HCT116 (cell line): ENCODE measurements at regions not wholly inside any gene's neighbourhood (a gene's known extent, or its start where the extent isn't known, plus 50 kb on each side); places are given as distances from the start of the nearest gene placed in this dataset.

Experiments used
- ATAC-seq: fragments of 200-7000 bp; cut with Tn5 transposase; 2 replicates; pipeline ENCODE4 v1.9.1; 2020; ENCODE audit warnings: mild to moderate bottlenecking, moderate library complexity
- BruUV-seq: library from RNA; stranded (reverse); fragments of 400-500 nt; replicated peaks from 2 replicates; lab custom pipeline; 2021; lab: Mats Ljungman, UMichigan
- CTCF ChIA-PET: fragments of 300-600 bp; sonication (Branson Sonifier 250); formaldehyde crosslinking; loops from one replicate; lab custom pipeline; 2021; ENCODE audit warnings: antibody characterized with exemption; lab: Charles Lee
- POLR2A ChIA-PET: fragments of 300-600, 350-600 bp; sonication (Branson Sonifier 250); formaldehyde crosslinking; loops from one replicate; lab custom pipeline; 2021; ENCODE audit warnings: antibody characterized with exemption; lab: Charles Lee
- RAD21 ChIA-PET, 2 experiments: fragments of 300-600 bp; sonication (Branson Sonifier 250); formaldehyde crosslinking; loops; one replicate each; lab custom pipeline; 2023; ENCODE audit warnings: low total read pairs in 2 of 2; ENCODE audit not compliant: uncharacterized antibody in 2 of 2, unreplicated experiment in 2 of 2, low non-redundant PET in 1 of 2; lab: Charles Lee
- DNase-seq: peaks from one replicate; pipeline ENCODE4 v3.0.0-alpha.2; 2010; ENCODE audit warnings: low read depth, low spot score
- H2AFZ ChIP-seq: fragments of 200-600 bp; shearing (Covaris generic), sonication (generic); 2 replicates; pipeline ENCODE4 v1.6.1; 2017; ENCODE audit warnings: low read depth, mixed run types, mixed read lengths, antibody characterized with exemption, low read length; ENCODE audit not compliant: poor library complexity, severe bottlenecking
- H3K27ac ChIP-seq: 2 replicates; pipeline ENCODE4 v1.5.1; 2012; ENCODE audit warnings: low read depth, low read length
- H3K27me3 ChIP-seq: fragments of 200-600 bp; sonication (generic); 2 replicates; pipeline ENCODE4 v1.6.1; 2016; ENCODE audit warnings: mixed run types, low read length, mixed read lengths; ENCODE audit not compliant: insufficient read depth
- H3K36me3 ChIP-seq, 2 experiments: fragments of 200-500 bp in 1 of 2; fragments of 200-600 bp in 1 of 2; sonication (Bioruptor generic) in 1 of 2; sonication (generic) in 1 of 2; 2 replicates each; pipeline versions ENCODE4 v1.5.1 to v1.6.1; 2014 to 2016; ENCODE audit warnings: low read length in 2 of 2, inconsistent platforms in 1 of 2, mixed read lengths in 1 of 2, mixed run types in 1 of 2; ENCODE audit not compliant: insufficient read depth in 2 of 2, control insufficient read depth in 1 of 2
- H3K4me1 ChIP-seq, 2 experiments: fragments of 200-600 bp in 1 of 2; sonication (generic) in 1 of 2; 2 replicates each; pipeline versions ENCODE4 v1.5.1 to v1.6.1; 2012 to 2017; ENCODE audit warnings: low read length in 2 of 2, inconsistent platforms in 1 of 2, mild to moderate bottlenecking in 1 of 2, mixed read lengths in 1 of 2, mixed run types in 1 of 2, moderate library complexity in 1 of 2; ENCODE audit not compliant: insufficient read depth in 2 of 2, control insufficient read depth in 1 of 2
- H3K4me2 ChIP-seq: fragments of 200-600 bp; sonication (generic); 2 replicates; pipeline ENCODE4 v1.6.1; 2017; ENCODE audit warnings: mixed run types, low read length, mixed read lengths
- H3K4me3 ChIP-seq, 2 experiments: fragments of 200-600 bp in 1 of 2; sonication (generic) in 1 of 2; replicated peaks in 1 of 2; 2 replicates each; pipeline ENCODE4 v1.5.1; 2011 to 2016; ENCODE audit warnings: low read length in 2 of 2, control low read depth in 1 of 2, low read depth in 1 of 2, mild to moderate bottlenecking in 1 of 2, mixed read lengths in 1 of 2, mixed run types in 1 of 2
- H3K79me2 ChIP-seq: fragments of 200-600 bp; sonication (generic); 2 replicates; pipeline ENCODE4 v1.6.1; 2017; ENCODE audit warnings: mild to moderate bottlenecking, mixed run types, low read length, moderate library complexity, mixed read lengths; ENCODE audit not compliant: insufficient read depth
- H3K9ac ChIP-seq: fragments of 200-600 bp; sonication (generic); 2 replicates; pipeline ENCODE4 v1.6.1; 2016; ENCODE audit warnings: low read length, mixed read lengths
- H3K9me2 ChIP-seq: fragments of 200-600 bp; sonication (generic), shearing (Covaris generic); 2 replicates; pipeline ENCODE4 v1.6.1; 2017; ENCODE audit warnings: mixed run types, mild to moderate bottlenecking, moderate library complexity; ENCODE audit not compliant: insufficient read depth
- H3K9me3 ChIP-seq, 2 experiments: fragments of 200-500 bp in 1 of 2; fragments of 200-600 bp in 1 of 2; sonication (Bioruptor generic) in 1 of 2; sonication (generic) in 1 of 2; 2 replicates each; pipeline ENCODE4 v1.6.1; 2014 to 2017; ENCODE audit warnings: low read length in 2 of 2, mixed read lengths in 2 of 2, inconsistent platforms in 1 of 2, low read depth in 1 of 2, mild to moderate bottlenecking in 1 of 2, mixed run types in 1 of 2, moderate library complexity in 1 of 2; ENCODE audit not compliant: control insufficient read depth in 1 of 2, insufficient read depth in 1 of 2
- H4K20me1 ChIP-seq: fragments of 200-600 bp; sonication (generic), shearing (Covaris generic); 2 replicates; pipeline ENCODE4 v1.6.1; 2017; ENCODE audit warnings: mixed run types, mild to moderate bottlenecking, moderate library complexity; ENCODE audit not compliant: insufficient read depth
- CBX3 ChIP-seq: IDR thresholded peaks from 2 replicates; pipeline ENCODE4 v1.6.1; 2012; ENCODE audit warnings: low read depth
- RAD21 ChIP-seq: IDR thresholded peaks from 2 replicates; pipeline ENCODE4 v1.6.1; 2012; ENCODE audit warnings: low read depth, mild to moderate bottlenecking
- SRF ChIP-seq: IDR thresholded peaks from 2 replicates; pipeline ENCODE4 v1.6.1; 2012; ENCODE audit warnings: low read depth
- ZNF274 ChIP-seq: fragments of 200-500 bp; sonication (Bioruptor generic); IDR thresholded peaks from 2 replicates; pipeline ENCODE4 v1.6.1; 2014; ENCODE audit warnings: mild to moderate bottlenecking, low read depth, low read length, inconsistent platforms
- intact Hi-C: fragments of 100-400 bp; cut with micrococcal nuclease; formaldehyde crosslinking; loops from 2 replicates; pipeline ENCODE4 v1.10.0; 2022
- TF ChIP-seq, protein P1 (sequence below): IDR thresholded peaks from 2 replicates; pipeline ENCODE4 v1.6.1; 2012
- TF ChIP-seq, protein P2 (sequence below): IDR thresholded peaks from 2 replicates; pipeline ENCODE4 v1.6.1; 2012; ENCODE audit warnings: low read depth

DNA sequence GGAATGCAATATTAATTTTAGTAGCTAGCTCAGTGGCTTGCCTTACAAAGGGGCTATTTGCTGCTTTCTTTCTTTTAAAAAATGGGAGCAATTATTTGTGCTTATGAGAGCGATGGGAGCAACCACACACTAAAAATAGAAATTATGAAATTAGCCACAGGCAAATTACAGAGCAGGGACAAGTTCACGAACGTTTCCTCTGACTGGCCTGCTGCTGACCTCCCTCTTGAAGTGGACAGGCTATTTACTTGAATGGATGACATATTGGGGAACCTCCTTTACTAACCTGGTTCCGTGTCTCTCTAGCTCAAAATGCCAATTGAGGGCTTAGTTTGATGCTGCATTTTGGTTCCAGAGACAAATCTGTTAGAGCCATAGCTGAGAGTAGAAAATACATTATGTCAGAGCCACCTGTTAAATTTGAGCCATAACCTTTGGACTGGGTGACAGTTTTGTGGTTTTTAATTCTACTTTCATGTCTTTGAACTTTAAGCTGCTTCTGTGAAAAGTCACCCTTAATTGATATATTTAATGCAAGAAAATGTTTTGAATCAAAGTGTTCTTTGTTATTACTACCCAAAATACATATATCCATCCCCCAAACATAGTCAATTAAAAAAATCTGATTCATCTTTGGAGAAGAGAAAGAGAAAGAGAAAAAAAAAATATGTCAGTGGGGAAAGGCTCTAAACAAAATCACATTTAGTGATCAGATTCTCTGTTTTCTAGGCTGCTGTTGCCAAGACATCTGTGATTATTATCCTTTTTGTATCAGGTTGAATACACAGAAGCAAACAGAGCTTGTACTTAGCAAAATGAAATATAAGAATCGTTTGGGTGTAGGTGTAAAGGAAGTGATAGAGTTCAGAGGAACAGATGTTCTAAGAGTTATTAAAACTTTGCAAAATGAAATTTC, 351.9 kb downstream of the ADGRL2 start:
- Histone ChIP-seq H3K27me3 (no peaks in the 10 kb centered on the region), H3K4me2 (no peak overlapping the region), H3K9me2 (no peaks in the 10 kb centered on the region), H3K9ac (no peak overlapping the region), H4K20me1 (no peaks in the 10 kb centered on the region), H3K4me1 (no peaks in the 10 kb centered on the region), H3K9me3 (no peaks in the 10 kb centered on the region; a peak in 1 of 4 replicates), H3K79me2 (no peaks in the 10 kb centered on the region), H2AFZ (no peak overlapping the region), H3K36me3 (no peaks in the 10 kb centered on the region), H3K4me3 (no peak overlapping the region), H3K27ac (no peak overlapping the region)
- no peak for TF ChIP-seq ZNF274
- TF ChIP-seq, protein P1, sequence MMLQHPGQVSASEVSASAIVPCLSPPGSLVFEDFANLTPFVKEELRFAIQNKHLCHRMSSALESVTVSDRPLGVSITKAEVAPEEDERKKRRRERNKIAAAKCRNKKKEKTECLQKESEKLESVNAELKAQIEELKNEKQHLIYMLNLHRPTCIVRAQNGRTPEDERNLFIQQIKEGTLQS: no peak
- no peak for TF ChIP-seq SRF
- TF ChIP-seq, protein P2, sequence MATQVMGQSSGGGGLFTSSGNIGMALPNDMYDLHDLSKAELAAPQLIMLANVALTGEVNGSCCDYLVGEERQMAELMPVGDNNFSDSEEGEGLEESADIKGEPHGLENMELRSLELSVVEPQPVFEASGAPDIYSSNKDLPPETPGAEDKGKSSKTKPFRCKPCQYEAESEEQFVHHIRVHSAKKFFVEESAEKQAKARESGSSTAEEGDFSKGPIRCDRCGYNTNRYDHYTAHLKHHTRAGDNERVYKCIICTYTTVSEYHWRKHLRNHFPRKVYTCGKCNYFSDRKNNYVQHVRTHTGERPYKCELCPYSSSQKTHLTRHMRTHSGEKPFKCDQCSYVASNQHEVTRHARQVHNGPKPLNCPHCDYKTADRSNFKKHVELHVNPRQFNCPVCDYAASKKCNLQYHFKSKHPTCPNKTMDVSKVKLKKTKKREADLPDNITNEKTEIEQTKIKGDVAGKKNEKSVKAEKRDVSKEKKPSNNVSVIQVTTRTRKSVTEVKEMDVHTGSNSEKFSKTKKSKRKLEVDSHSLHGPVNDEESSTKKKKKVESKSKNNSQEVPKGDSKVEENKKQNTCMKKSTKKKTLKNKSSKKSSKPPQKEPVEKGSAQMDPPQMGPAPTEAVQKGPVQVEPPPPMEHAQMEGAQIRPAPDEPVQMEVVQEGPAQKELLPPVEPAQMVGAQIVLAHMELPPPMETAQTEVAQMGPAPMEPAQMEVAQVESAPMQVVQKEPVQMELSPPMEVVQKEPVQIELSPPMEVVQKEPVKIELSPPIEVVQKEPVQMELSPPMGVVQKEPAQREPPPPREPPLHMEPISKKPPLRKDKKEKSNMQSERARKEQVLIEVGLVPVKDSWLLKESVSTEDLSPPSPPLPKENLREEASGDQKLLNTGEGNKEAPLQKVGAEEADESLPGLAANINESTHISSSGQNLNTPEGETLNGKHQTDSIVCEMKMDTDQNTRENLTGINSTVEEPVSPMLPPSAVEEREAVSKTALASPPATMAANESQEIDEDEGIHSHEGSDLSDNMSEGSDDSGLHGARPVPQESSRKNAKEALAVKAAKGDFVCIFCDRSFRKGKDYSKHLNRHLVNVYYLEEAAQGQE: no peak
- TF ChIP-seq RAD21: no peak
- no peak for TF ChIP-seq CBX3
- CTCF ChIA-PET: no interaction called here
- no TSS peak for BruUV-seq
- no peak for DNase-seq
- POLR2A ChIA-PET: no interaction called here
- RAD21 ChIA-PET: no interaction called here
- intact Hi-C loops: no loop called here
- ATAC-seq: no peak
